ENCODE measurements at regions not wholly inside any gene's neighbourhood (a gene's known extent, or its start where the extent isn't known, plus 50 kb on each side); places are given as distances from the start of the nearest gene placed in this dataset.

DNA sequence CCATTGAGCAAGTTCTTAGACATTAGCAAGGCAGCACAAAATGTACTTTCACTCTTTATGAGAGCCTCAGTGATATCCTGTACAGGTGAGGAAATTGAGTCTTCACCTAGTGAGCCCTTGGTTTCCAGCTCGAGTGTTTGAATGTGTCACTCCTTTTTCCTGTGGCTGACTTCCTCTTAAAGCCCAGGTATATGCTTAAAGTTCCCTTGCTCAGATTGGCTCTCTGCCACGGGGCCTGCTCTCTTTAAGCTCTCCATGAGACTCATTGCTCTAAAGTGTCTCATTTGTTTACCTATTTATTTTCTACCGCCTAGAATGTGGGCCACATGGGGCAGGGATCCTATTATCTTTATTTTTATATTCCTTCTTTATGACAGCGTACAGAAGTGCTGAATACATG is 324.9 kb downstream of the SIPA1L2 start:
- Histone ChIP-seq H2BK15ac (ENCODE audit: low read depth, poor library complexity, severe bottlenecking) (no peak overlapping the region), H3K9ac (ENCODE audit: low read length) (no peak overlapping the region), H4K8ac (ENCODE audit: low read length) (no peak overlapping the region), H3K4ac (ENCODE audit: low read depth in 1 of 2, low read length in 2 of 2) (no peak overlapping the region), H2BK12ac (ENCODE audit: low read length in 2 of 2) (no peak overlapping the region), H2BK120ac (ENCODE audit: low read depth, low read length) (no peak overlapping the region), H3K4me3 (ENCODE audit: insufficient read depth in 1 of 2, low read depth in 1 of 2, low read length in 2 of 2) (no peak overlapping the region), H3K4me1 (ENCODE audit: control insufficient read depth, insufficient read depth, low read depth, low read length) (peaks cover 12% of the 10 kb centered on the region), H2BK5ac (ENCODE audit: low read depth, low read length, poor library complexity, severe bottlenecking) (no peak overlapping the region), H3K79me1 (replicated peaks; ENCODE audit: low read length, poor library complexity, severe bottlenecking) (no peaks in the 10 kb centered on the region), H3K4me2 (ENCODE audit: low read length, poor library complexity, severe bottlenecking) (no peak overlapping the region), H3K9me3 (ENCODE audit: control insufficient read depth, low read length) (no peaks in the 10 kb centered on the region), H3K27ac (ENCODE audit: low read length, poor library complexity, severe bottlenecking) (no peak overlapping the region), H2AFZ (ENCODE audit: low read depth, low read length) (no peak overlapping the region), H3K36me3 (ENCODE audit: control insufficient read depth in 1 of 2, insufficient read depth in 2 of 2, low read depth in 1 of 2, low read length in 2 of 2) (no peaks in the 10 kb centered on the region), H2AK5ac (ENCODE audit: low read length, severe bottlenecking) (no peak overlapping the region), H3K23ac (ENCODE audit: low read length in 2 of 2) (no peak overlapping the region), H4K91ac (ENCODE audit: low read length) (no peak overlapping the region), H3K27me3 (ENCODE audit: control insufficient read depth in 1 of 2, insufficient read depth in 1 of 2, low read length in 2 of 2) (peaks cover 0 to 3% of the 10 kb centered on the region in 2 experiments), H3K18ac (ENCODE audit: low read depth in 1 of 2, low read length in 2 of 2) (no peak overlapping the region), H3K14ac (ENCODE audit: low read length in 2 of 2) (no peak overlapping the region)
- no peak for DNase-seq
- WGBS, result 90% methylated on average over 4 of the region's 4 CpGs

GRCh38 chr1:232303222-232303620 is 326.7 kb downstream of the SIPA1L2 start:
- H3K36me3 ChIP-seq (ENCODE audit: control insufficient read depth in 1 of 2, insufficient read depth in 2 of 2, low read depth in 1 of 2, low read length in 2 of 2), result no peaks in the 10 kb centered on the region
- no peak overlapping the region for H2AFZ ChIP-seq (ENCODE audit: low read depth, low read length)
- H3K27ac ChIP-seq (ENCODE audit: low read length, poor library complexity, severe bottlenecking), result no peak overlapping the region
- H2BK15ac ChIP-seq (ENCODE audit: low read depth, poor library complexity, severe bottlenecking), result no peak overlapping the region
- H3K4ac ChIP-seq (ENCODE audit: low read depth in 1 of 2, low read length in 2 of 2), result no peak overlapping the region
- no peak overlapping the region for H4K8ac ChIP-seq (ENCODE audit: low read length)
- H2BK5ac ChIP-seq (ENCODE audit: low read depth, low read length, poor library complexity, severe bottlenecking), result no peak overlapping the region
- H3K9ac ChIP-seq (ENCODE audit: low read length), result no peak overlapping the region
- 98% methylated on average over 5 of the region's 5 CpGs for WGBS
- peaks cover 0 to 3% of the 10 kb centered on the region in 2 experiments for H3K27me3 ChIP-seq (ENCODE audit: control insufficient read depth in 1 of 2, insufficient read depth in 1 of 2, low read length in 2 of 2)
- H3K4me3 ChIP-seq (ENCODE audit: insufficient read depth in 1 of 2, low read depth in 1 of 2, low read length in 2 of 2), result no peak overlapping the region
- H3K14ac ChIP-seq (ENCODE audit: low read length in 2 of 2), result no peak overlapping the region
- H3K23ac ChIP-seq (ENCODE audit: low read length in 2 of 2), result no peak overlapping the region
- DNase-seq, result no peak
- no peaks in the 10 kb centered on the region for H3K79me1 ChIP-seq (replicated peaks; ENCODE audit: low read length, poor library complexity, severe bottlenecking)
- no peak overlapping the region for H2AK5ac ChIP-seq (ENCODE audit: low read length, severe bottlenecking)
- H3K4me2 ChIP-seq (ENCODE audit: low read length, poor library complexity, severe bottlenecking), result no peak overlapping the region
- H2BK12ac ChIP-seq (ENCODE audit: low read length in 2 of 2), result no peak overlapping the region
- H3K18ac ChIP-seq (ENCODE audit: low read depth in 1 of 2, low read length in 2 of 2), result no peak overlapping the region
- no peak overlapping the region for H4K91ac ChIP-seq (ENCODE audit: low read length)
- H3K4me1 ChIP-seq (ENCODE audit: control insufficient read depth, insufficient read depth, low read depth, low read length), result peaks cover 10% of the 10 kb centered on the region
- H2BK120ac ChIP-seq (ENCODE audit: low read depth, low read length), result no peak overlapping the region
- no peaks in the 10 kb centered on the region for H3K9me3 ChIP-seq (ENCODE audit: control insufficient read depth, low read length)

- 63% methylated on average over 4 of the region's 4 CpGs for WGBS
- no peak for DNase-seq
- peaks cover 10% of the 10 kb centered on the region for H3K4me1 ChIP-seq (ENCODE audit: control insufficient read depth, insufficient read depth, low read depth, low read length)
- no peak overlapping the region for H3K18ac ChIP-seq (ENCODE audit: low read depth in 1 of 2, low read length in 2 of 2)
- no peaks in the 10 kb centered on the region for H3K79me1 ChIP-seq (replicated peaks; ENCODE audit: low read length, poor library complexity, severe bottlenecking)
- H3K14ac ChIP-seq (ENCODE audit: low read length in 2 of 2), result no peak overlapping the region
- H3K27ac ChIP-seq (ENCODE audit: low read length, poor library complexity, severe bottlenecking), result no peak overlapping the region
- H3K36me3 ChIP-seq (ENCODE audit: control insufficient read depth in 1 of 2, insufficient read depth in 2 of 2, low read depth in 1 of 2, low read length in 2 of 2), result no peaks in the 10 kb centered on the region
- H3K4me3 ChIP-seq (ENCODE audit: insufficient read depth in 1 of 2, low read depth in 1 of 2, low read length in 2 of 2), result no peak overlapping the region
- H3K4ac ChIP-seq (ENCODE audit: low read depth in 1 of 2, low read length in 2 of 2), result no peak overlapping the region
- no peak overlapping the region for H3K9ac ChIP-seq (ENCODE audit: low read length)
- H4K91ac ChIP-seq (ENCODE audit: low read length), result no peak overlapping the region
- no peak overlapping the region for H4K8ac ChIP-seq (ENCODE audit: low read length)
- H3K4me2 ChIP-seq (ENCODE audit: low read length, poor library complexity, severe bottlenecking), result no peak overlapping the region
- H2AK5ac ChIP-seq (ENCODE audit: low read length, severe bottlenecking), result no peak overlapping the region
- H2BK15ac ChIP-seq (ENCODE audit: low read depth, poor library complexity, severe bottlenecking), result no peak overlapping the region
- H3K9me3 ChIP-seq (ENCODE audit: control insufficient read depth, low read length), result no peaks in the 10 kb centered on the region
- H2BK120ac ChIP-seq (ENCODE audit: low read depth, low read length), result no peak overlapping the region
- H2BK5ac ChIP-seq (ENCODE audit: low read depth, low read length, poor library complexity, severe bottlenecking), result no peak overlapping the region
- H2BK12ac ChIP-seq (ENCODE audit: low read length in 2 of 2), result no peak overlapping the region
- no peak overlapping the region for H2AFZ ChIP-seq (ENCODE audit: low read depth, low read length)
- peaks cover 0 to 3% of the 10 kb centered on the region in 2 experiments for H3K27me3 ChIP-seq (ENCODE audit: control insufficient read depth in 1 of 2, insufficient read depth in 1 of 2, low read length in 2 of 2)
- H3K23ac ChIP-seq (ENCODE audit: low read length in 2 of 2), result no peak overlapping the region
These were observed 327.3 kb downstream of the SIPA1L2 start for GRCh38 chr1:232302376-232303221.

GRCh38 chr1:232301246-232301645 is 328.7 kb downstream of the SIPA1L2 start:
- Histone ChIP-seq H4K8ac (ENCODE audit: low read length) (no peak overlapping the region), H3K4ac (ENCODE audit: low read depth in 1 of 2, low read length in 2 of 2) (no peak overlapping the region), H3K18ac (ENCODE audit: low read depth in 1 of 2, low read length in 2 of 2) (no peak overlapping the region), H3K9me3 (ENCODE audit: control insufficient read depth, low read length) (no peaks in the 10 kb centered on the region), H2AK5ac (ENCODE audit: low read length, severe bottlenecking) (no peak overlapping the region), H3K4me1 (ENCODE audit: control insufficient read depth, insufficient read depth, low read depth, low read length) (peaks cover 3% of the 10 kb centered on the region), H2BK12ac (ENCODE audit: low read length in 2 of 2) (no peak overlapping the region), H3K9ac (ENCODE audit: low read length) (no peak overlapping the region), H3K79me1 (replicated peaks; ENCODE audit: low read length, poor library complexity, severe bottlenecking) (no peaks in the 10 kb centered on the region), H3K27me3 (ENCODE audit: control insufficient read depth in 1 of 2, insufficient read depth in 1 of 2, low read length in 2 of 2) (no peaks in the 10 kb centered on the region), H3K23ac (ENCODE audit: low read length in 2 of 2) (no peak overlapping the region), H2BK15ac (ENCODE audit: low read depth, poor library complexity, severe bottlenecking) (no peak overlapping the region), H3K14ac (ENCODE audit: low read length in 2 of 2) (no peak overlapping the region), H3K27ac (ENCODE audit: low read length, poor library complexity, severe bottlenecking) (no peak overlapping the region), H2BK5ac (ENCODE audit: low read depth, low read length, poor library complexity, severe bottlenecking) (no peak overlapping the region), H2AFZ (ENCODE audit: low read depth, low read length) (no peak overlapping the region), H3K36me3 (ENCODE audit: control insufficient read depth in 1 of 2, insufficient read depth in 2 of 2, low read depth in 1 of 2, low read length in 2 of 2) (no peaks in the 10 kb centered on the region), H3K4me2 (ENCODE audit: low read length, poor library complexity, severe bottlenecking) (no peak overlapping the region), H3K4me3 (ENCODE audit: insufficient read depth in 1 of 2, low read depth in 1 of 2, low read length in 2 of 2) (no peak overlapping the region), H2BK120ac (ENCODE audit: low read depth, low read length) (no peak overlapping the region), H4K91ac (ENCODE audit: low read length) (no peak overlapping the region)
- WGBS, result 87% methylated on average over 7 of the region's 8 CpGs
- DNase-seq, result no peak

Measured in mesenchymal stem cell (in vitro differentiated cells and primary cell).